Keratinocyte (primary cell): ENCODE measurements at regions not wholly inside any gene's neighbourhood (a gene's known extent, or its start where the extent isn't known, plus 50 kb on each side); places are given as distances from the start of the nearest gene placed in this dataset.

Source experiments
- DNase-seq: peaks from one replicate; pipeline ENCODE4 v3.0.0-alpha.2; 2011; ENCODE audit warnings: low read depth, missing footprints, low spot score
- FAIRE-seq: peaks from 2 replicates; lab custom pipeline; 2011; peaks lifted over from hg19 to GRCh38; lab: Jason Lieb, UNC
- H2AFZ ChIP-seq: 2 replicates; pipeline ENCODE4 v1.6.0; 2012; ENCODE audit warnings: low read length, control low read depth, inconsistent platforms; ENCODE audit not compliant: control insufficient read depth
- H3K27ac ChIP-seq: 2 replicates; pipeline ENCODE4 v1.5.1; 2011; ENCODE audit warnings: low read length; ENCODE audit not compliant: control insufficient read depth, insufficient read depth
- H3K27me3 ChIP-seq: 3 replicates; pipeline ENCODE4 v1.6.0; 2011; ENCODE audit warnings: low read length; ENCODE audit not compliant: control insufficient read depth, insufficient read depth; ENCODE audit errors: extremely low read depth
- H3K36me3 ChIP-seq, 2 experiments: 2 replicates in 1 of 2; 3 replicates in 1 of 2; pipeline ENCODE4 v1.5.1; 2011; ENCODE audit warnings: low read length in 2 of 2, mild to moderate bottlenecking in 1 of 2; ENCODE audit not compliant: control insufficient read depth in 2 of 2, insufficient read depth in 2 of 2; ENCODE audit errors: extremely low read depth in 1 of 2
- H3K4me1 ChIP-seq: 3 replicates; pipeline ENCODE4 v1.5.1; 2011; ENCODE audit warnings: low read length; ENCODE audit not compliant: control insufficient read depth, insufficient read depth; ENCODE audit errors: extremely low read depth
- H3K4me2 ChIP-seq: 3 replicates; pipeline ENCODE4 v1.6.0; 2011; ENCODE audit warnings: low read depth, low read length; ENCODE audit not compliant: control insufficient read depth, insufficient read depth; ENCODE audit errors: extremely low read depth
- H3K4me3 ChIP-seq, 3 experiments: fragments of 200-600 bp in 1 of 3; sonication (generic) in 1 of 3; 2 replicates in 2 of 3; 3 replicates in 1 of 3; pipeline ENCODE4 v1.5.1; 2011 to 2016; ENCODE audit warnings: low read length in 3 of 3, mild to moderate bottlenecking in 3 of 3, control low read depth in 2 of 3, inconsistent platforms in 1 of 3, low read depth in 1 of 3, mixed read lengths in 1 of 3, mixed run types in 1 of 3, moderate library complexity in 1 of 3; ENCODE audit not compliant: control insufficient read depth in 2 of 3, insufficient read depth in 2 of 3; ENCODE audit errors: extremely low read depth in 1 of 3
- H3K79me2 ChIP-seq: 2 replicates; pipeline ENCODE4 v1.6.0; 2012; ENCODE audit warnings: low read length; ENCODE audit not compliant: control insufficient read depth, insufficient read depth
- H3K9ac ChIP-seq: 3 replicates; pipeline ENCODE4 v1.6.0; 2011; ENCODE audit warnings: low read length; ENCODE audit not compliant: control insufficient read depth, insufficient read depth; ENCODE audit errors: extremely low read depth
- H3K9me1 ChIP-seq: 3 replicates; pipeline ENCODE4 v1.6.0; 2011; ENCODE audit warnings: low read length; ENCODE audit not compliant: control insufficient read depth, insufficient read depth; ENCODE audit errors: extremely low read depth
- H3K9me3 ChIP-seq: 2 replicates; pipeline ENCODE4 v1.5.1; 2012; ENCODE audit warnings: low read depth, low read length; ENCODE audit not compliant: control insufficient read depth
- H4K20me1 ChIP-seq: 3 replicates; pipeline ENCODE4 v1.6.0; 2011; ENCODE audit warnings: low read length; ENCODE audit not compliant: control insufficient read depth, insufficient read depth; ENCODE audit errors: extremely low read depth
- CTCF ChIP-seq, 3 experiments: IDR thresholded peaks in 1 of 3; conservative IDR thresholded peaks in 1 of 3; optimal IDR thresholded peaks in 1 of 3; 2 replicates in 2 of 3; 3 replicates in 1 of 3; pipeline versions ENCODE3 to v1.5.1; 2011; ENCODE audit warnings: low read length in 3 of 3, mild to moderate bottlenecking in 3 of 3, moderate library complexity in 2 of 3, control low read depth in 1 of 3, inconsistent platforms in 1 of 3; ENCODE audit not compliant: insufficient read depth in 2 of 3; ENCODE audit errors: extremely low read depth in 1 of 3
- EZH2 ChIP-seq: IDR thresholded peaks from one replicate; pipeline ENCODE4 v1.6.1; 2012; ENCODE audit warnings: inconsistent platforms, mild to moderate bottlenecking, low read length, moderate library complexity
- dilution Hi-C: fragments of 300-500 bp; cut with MboI; formaldehyde crosslinking; loops from one replicate; pipeline ENCODE4 v1.7.0; 2020; ENCODE audit warnings: low sequenced_read_pairs; ENCODE audit not compliant: extremely low pct_ligation_motif_present

- Histone ChIP-seq H3K9me1 (no peaks in the 10 kb centered on the region), H3K79me2 (no peaks in the 10 kb centered on the region), H3K27me3 (no peaks in the 10 kb centered on the region), H3K4me3 (no peak overlapping the region), H3K36me3 (no peaks in the 10 kb centered on the region), H4K20me1 (no peaks in the 10 kb centered on the region), H3K9ac (no peak overlapping the region), H3K9me3 (no peaks in the 10 kb centered on the region), H3K4me2 (no peak overlapping the region), H2AFZ (no peak overlapping the region), H3K4me1 (peaks cover 18% of the 10 kb centered on the region), H3K27ac (no peak overlapping the region)
- FAIRE-seq, result no peak
- dilution Hi-C loops, result no loop called here
- DNase-seq, result no peak
- TF ChIP-seq CTCF (optimal IDR thresholded peaks at IDR 0.05 in 1 of 3, IDR thresholded peaks at IDR 0.05 in 1 of 3, conservative IDR thresholded peaks at IDR 0.05 in 1 of 3; ENCODE audit: extremely low read depth in 1 of 3, insufficient read depth in 2 of 3, low read length in 3 of 3) (no peak), EZH2 (no peak)
Measured at GRCh38 chr14:66114071-66114470, 372.1 kb upstream of the CCDC196 start.

- no peaks in the 10 kb centered on the region for H3K9me1 ChIP-seq
- H3K4me1 ChIP-seq, result peaks cover 18% of the 10 kb centered on the region
- no peaks in the 10 kb centered on the region for H3K36me3 ChIP-seq
- FAIRE-seq (no peak), DNase-seq (no peak)
- H3K9ac ChIP-seq, result no peak overlapping the region
- no peak overlapping the region for H3K4me2 ChIP-seq
- no peak overlapping the region for H3K4me3 ChIP-seq
- H3K27ac ChIP-seq, result no peak overlapping the region
- TF ChIP-seq EZH2, result no peak
- no peak for TF ChIP-seq CTCF (optimal IDR thresholded peaks at IDR 0.05 in 1 of 3, IDR thresholded peaks at IDR 0.05 in 1 of 3, conservative IDR thresholded peaks at IDR 0.05 in 1 of 3; ENCODE audit: extremely low read depth in 1 of 3, insufficient read depth in 2 of 3, low read length in 3 of 3)
- no peaks in the 10 kb centered on the region for H3K9me3 ChIP-seq
- no peaks in the 10 kb centered on the region for H3K79me2 ChIP-seq
- H3K27me3 ChIP-seq, result no peaks in the 10 kb centered on the region
- H2AFZ ChIP-seq, result no peak overlapping the region
- H4K20me1 ChIP-seq, result no peaks in the 10 kb centered on the region
- dilution Hi-C loops, result no loop called here
Measured at GRCh38 chr14:66115740-66116502, 370.2 kb upstream of the CCDC196 start.
